ENCODE measurements at regions not wholly inside any gene's neighbourhood (a gene's known extent, or its start where the extent isn't known, plus 50 kb on each side); places are given as distances from the start of the nearest gene placed in this dataset.

- DNase-seq (ENCODE audit: low spot score) (no peak), ATAC-seq (no peak)
- Histone ChIP-seq H3K79me2 (replicated peaks; ENCODE audit: insufficient read depth) (no peaks in the 10 kb centered on the region), H4K20me1 (replicated peaks; ENCODE audit: insufficient read depth) (no peaks in the 10 kb centered on the region), H3K4me3 (no peak overlapping the region), H3K4me2 (no peak overlapping the region), H3K4me1 (ENCODE audit: insufficient read depth) (peaks cover 5% of the 10 kb centered on the region), H3K9me2 (ENCODE audit: insufficient read depth) (no peaks in the 10 kb centered on the region), H2AFZ (no peak overlapping the region), H3K27ac (ENCODE audit: low read depth) (no peak overlapping the region), H3F3A (replicated peaks; ENCODE audit: low read depth) (no peaks in the 10 kb centered on the region), H3K27me3 (ENCODE audit: insufficient read depth) (no peaks in the 10 kb centered on the region), H3K36me3 (ENCODE audit: insufficient read depth) (no peaks in the 10 kb centered on the region)
- H3K27me3 Mint-ChIP-seq (ENCODE audit: insufficient read depth, low read depth, poor library complexity), result no peaks in the 10 kb centered on the region
- no peaks in the 10 kb centered on the region for H3K36me3 Mint-ChIP-seq (ENCODE audit: low read depth)
- no peaks in the 10 kb centered on the region for H3K9me3 Mint-ChIP-seq
- H3K4me1 Mint-ChIP-seq, result no peaks in the 10 kb centered on the region
- H3K27ac Mint-ChIP-seq, result no peak overlapping the region
- TF ChIP-seq, protein P1, sequence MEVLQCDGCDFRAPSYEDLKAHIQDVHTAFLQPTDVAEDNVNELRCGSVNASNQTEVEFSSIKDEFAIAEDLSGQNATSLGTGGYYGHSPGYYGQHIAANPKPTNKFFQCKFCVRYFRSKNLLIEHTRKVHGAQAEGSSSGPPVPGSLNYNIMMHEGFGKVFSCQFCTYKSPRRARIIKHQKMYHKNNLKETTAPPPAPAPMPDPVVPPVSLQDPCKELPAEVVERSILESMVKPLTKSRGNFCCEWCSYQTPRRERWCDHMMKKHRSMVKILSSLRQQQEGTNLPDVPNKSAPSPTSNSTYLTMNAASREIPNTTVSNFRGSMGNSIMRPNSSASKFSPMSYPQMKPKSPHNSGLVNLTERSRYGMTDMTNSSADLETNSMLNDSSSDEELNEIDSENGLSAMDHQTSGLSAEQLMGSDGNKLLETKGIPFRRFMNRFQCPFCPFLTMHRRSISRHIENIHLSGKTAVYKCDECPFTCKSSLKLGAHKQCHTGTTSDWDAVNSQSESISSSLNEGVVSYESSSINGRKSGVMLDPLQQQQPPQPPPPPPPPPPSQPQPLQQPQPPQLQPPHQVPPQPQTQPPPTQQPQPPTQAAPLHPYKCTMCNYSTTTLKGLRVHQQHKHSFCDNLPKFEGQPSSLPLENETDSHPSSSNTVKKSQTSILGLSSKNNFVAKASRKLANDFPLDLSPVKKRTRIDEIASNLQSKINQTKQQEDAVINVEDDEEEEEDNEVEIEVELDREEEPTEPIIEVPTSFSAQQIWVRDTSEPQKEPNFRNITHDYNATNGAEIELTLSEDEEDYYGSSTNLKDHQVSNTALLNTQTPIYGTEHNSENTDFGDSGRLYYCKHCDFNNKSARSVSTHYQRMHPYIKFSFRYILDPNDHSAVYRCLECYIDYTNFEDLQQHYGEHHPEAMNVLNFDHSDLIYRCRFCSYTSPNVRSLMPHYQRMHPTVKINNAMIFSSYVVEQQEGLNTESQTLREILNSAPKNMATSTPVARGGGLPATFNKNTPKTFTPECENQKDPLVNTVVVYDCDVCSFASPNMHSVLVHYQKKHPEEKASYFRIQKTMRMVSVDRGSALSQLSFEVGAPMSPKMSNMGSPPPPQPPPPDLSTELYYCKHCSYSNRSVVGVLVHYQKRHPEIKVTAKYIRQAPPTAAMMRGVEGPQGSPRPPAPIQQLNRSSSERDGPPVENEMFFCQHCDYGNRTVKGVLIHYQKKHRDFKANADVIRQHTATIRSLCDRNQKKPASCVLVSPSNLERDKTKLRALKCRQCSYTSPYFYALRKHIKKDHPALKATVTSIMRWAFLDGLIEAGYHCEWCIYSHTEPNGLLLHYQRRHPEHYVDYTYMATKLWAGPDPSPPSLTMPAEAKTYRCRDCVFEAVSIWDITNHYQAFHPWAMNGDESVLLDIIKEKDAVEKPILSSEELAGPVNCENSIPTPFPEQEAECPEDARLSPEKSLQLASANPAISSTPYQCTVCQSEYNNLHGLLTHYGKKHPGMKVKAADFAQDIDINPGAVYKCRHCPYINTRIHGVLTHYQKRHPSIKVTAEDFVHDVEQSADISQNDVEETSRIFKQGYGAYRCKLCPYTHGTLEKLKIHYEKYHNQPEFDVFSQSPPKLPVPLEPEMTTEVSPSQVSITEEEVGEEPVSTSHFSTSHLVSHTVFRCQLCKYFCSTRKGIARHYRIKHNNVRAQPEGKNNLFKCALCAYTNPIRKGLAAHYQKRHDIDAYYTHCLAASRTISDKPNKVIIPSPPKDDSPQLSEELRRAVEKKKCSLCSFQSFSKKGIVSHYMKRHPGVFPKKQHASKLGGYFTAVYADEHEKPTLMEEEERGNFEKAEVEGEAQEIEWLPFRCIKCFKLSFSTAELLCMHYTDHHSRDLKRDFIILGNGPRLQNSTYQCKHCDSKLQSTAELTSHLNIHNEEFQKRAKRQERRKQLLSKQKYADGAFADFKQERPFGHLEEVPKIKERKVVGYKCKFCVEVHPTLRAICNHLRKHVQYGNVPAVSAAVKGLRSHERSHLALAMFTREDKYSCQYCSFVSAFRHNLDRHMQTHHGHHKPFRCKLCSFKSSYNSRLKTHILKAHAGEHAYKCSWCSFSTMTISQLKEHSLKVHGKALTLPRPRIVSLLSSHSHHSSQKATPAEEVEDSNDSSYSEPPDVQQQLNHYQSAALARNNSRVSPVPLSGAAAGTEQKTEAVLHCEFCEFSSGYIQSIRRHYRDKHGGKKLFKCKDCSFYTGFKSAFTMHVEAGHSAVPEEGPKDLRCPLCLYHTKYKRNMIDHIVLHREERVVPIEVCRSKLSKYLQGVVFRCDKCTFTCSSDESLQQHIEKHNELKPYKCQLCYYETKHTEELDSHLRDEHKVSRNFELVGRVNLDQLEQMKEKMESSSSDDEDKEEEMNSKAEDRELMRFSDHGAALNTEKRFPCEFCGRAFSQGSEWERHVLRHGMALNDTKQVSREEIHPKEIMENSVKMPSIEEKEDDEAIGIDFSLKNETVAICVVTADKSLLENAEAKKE (CRISPR knock-in tag; IDR thresholded peaks at IDR 0.05), result no peak
- TF ChIP-seq CREB1 (CRISPR knock-in tag; IDR thresholded peaks at IDR 0.05; ENCODE audit: low read depth), result no peak
- TF ChIP-seq, protein P2, sequence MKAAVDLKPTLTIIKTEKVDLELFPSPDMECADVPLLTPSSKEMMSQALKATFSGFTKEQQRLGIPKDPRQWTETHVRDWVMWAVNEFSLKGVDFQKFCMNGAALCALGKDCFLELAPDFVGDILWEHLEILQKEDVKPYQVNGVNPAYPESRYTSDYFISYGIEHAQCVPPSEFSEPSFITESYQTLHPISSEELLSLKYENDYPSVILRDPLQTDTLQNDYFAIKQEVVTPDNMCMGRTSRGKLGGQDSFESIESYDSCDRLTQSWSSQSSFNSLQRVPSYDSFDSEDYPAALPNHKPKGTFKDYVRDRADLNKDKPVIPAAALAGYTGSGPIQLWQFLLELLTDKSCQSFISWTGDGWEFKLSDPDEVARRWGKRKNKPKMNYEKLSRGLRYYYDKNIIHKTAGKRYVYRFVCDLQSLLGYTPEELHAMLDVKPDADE (IDR thresholded peaks at IDR 0.05), result no peak
- TF ChIP-seq POLR2AphosphoS5 (IDR thresholded peaks at IDR 0.05; ENCODE audit: low read depth), result no peak
- TF ChIP-seq, protein P3, sequence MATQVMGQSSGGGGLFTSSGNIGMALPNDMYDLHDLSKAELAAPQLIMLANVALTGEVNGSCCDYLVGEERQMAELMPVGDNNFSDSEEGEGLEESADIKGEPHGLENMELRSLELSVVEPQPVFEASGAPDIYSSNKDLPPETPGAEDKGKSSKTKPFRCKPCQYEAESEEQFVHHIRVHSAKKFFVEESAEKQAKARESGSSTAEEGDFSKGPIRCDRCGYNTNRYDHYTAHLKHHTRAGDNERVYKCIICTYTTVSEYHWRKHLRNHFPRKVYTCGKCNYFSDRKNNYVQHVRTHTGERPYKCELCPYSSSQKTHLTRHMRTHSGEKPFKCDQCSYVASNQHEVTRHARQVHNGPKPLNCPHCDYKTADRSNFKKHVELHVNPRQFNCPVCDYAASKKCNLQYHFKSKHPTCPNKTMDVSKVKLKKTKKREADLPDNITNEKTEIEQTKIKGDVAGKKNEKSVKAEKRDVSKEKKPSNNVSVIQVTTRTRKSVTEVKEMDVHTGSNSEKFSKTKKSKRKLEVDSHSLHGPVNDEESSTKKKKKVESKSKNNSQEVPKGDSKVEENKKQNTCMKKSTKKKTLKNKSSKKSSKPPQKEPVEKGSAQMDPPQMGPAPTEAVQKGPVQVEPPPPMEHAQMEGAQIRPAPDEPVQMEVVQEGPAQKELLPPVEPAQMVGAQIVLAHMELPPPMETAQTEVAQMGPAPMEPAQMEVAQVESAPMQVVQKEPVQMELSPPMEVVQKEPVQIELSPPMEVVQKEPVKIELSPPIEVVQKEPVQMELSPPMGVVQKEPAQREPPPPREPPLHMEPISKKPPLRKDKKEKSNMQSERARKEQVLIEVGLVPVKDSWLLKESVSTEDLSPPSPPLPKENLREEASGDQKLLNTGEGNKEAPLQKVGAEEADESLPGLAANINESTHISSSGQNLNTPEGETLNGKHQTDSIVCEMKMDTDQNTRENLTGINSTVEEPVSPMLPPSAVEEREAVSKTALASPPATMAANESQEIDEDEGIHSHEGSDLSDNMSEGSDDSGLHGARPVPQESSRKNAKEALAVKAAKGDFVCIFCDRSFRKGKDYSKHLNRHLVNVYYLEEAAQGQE (IDR thresholded peaks at IDR 0.05; ENCODE audit: unreplicated experiment), result no peak
- TF ChIP-seq ZNF114 (CRISPR knock-in tag; IDR thresholded peaks at IDR 0.05), result no peak
- TF ChIP-seq NANOG (IDR thresholded peaks at IDR 0.05; ENCODE audit: borderline replicate concordance), result no peak
- no peak for TF ChIP-seq STAT1 (IDR thresholded peaks at IDR 0.05; ENCODE audit: unreplicated experiment)
- TF ChIP-seq ZNF331 (CRISPR knock-in tag; IDR thresholded peaks at IDR 0.05; ENCODE audit: low read depth), result no peak
- TF ChIP-seq, protein P4, sequence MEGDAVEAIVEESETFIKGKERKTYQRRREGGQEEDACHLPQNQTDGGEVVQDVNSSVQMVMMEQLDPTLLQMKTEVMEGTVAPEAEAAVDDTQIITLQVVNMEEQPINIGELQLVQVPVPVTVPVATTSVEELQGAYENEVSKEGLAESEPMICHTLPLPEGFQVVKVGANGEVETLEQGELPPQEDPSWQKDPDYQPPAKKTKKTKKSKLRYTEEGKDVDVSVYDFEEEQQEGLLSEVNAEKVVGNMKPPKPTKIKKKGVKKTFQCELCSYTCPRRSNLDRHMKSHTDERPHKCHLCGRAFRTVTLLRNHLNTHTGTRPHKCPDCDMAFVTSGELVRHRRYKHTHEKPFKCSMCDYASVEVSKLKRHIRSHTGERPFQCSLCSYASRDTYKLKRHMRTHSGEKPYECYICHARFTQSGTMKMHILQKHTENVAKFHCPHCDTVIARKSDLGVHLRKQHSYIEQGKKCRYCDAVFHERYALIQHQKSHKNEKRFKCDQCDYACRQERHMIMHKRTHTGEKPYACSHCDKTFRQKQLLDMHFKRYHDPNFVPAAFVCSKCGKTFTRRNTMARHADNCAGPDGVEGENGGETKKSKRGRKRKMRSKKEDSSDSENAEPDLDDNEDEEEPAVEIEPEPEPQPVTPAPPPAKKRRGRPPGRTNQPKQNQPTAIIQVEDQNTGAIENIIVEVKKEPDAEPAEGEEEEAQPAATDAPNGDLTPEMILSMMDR (conservative IDR thresholded peaks at IDR 0.05; ENCODE audit: low read depth in 2 of 2), result no peak
- TF ChIP-seq EZH2phosphoT487 (IDR thresholded peaks at IDR 0.05; ENCODE audit: unreplicated experiment), result no peak
- TF ChIP-seq EZH2 (IDR thresholded peaks at IDR 0.05; ENCODE audit: low read depth, unreplicated experiment), result no peak
- TF ChIP-seq JUNB (IDR thresholded peaks at IDR 0.05; ENCODE audit: unreplicated experiment), result no peak
- H3K4me3 Mint-ChIP-seq, result no peak overlapping the region
Observed at GRCh38 chr2:147037048-147037447, 807.8 kb upstream of the ACVR2A start.

Measured in GM23338 (cell line).